ENCODE measurements at regions not wholly inside any gene's neighbourhood (a gene's known extent, or its start where the extent isn't known, plus 50 kb on each side); places are given as distances from the start of the nearest gene placed in this dataset.

DNA sequence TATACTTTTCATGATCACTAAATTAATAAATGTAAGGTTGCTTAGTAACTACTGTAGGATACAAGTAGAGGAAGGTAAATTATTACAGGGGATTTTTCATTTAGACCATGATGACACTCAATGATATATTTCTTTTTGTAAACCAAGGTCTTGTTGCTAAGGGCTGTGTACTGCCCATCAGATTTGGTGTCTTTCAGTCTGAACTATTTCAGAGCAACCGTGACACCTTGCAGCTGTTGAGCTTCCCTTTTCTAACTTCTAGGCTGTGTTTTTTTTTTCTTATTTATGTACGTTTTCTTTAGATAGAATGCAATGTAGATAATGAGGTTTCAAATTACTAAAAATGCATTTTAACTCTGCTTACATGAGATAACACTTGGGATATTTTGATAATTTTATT is 292.0 kb upstream of the MBL2 start:
- no peaks in the 10 kb centered on the region for H3K27me3 Mint-ChIP-seq (ENCODE audit: low read depth)
- no peak overlapping the region for H3K18ac ChIP-seq (ENCODE audit: insufficient read length, low read depth, low read length)
- no peak for DNase-seq
- H4K5ac ChIP-seq (ENCODE audit: insufficient read length, low read depth, low read length), result no peak overlapping the region
- H3K79me1 ChIP-seq (ENCODE audit: insufficient read depth, low read depth, low read length, poor library complexity, severe bottlenecking), result no peaks in the 10 kb centered on the region
- H2BK20ac ChIP-seq (ENCODE audit: low read depth, low read length, poor library complexity, severe bottlenecking), result no peak overlapping the region
- H3K36me3 Mint-ChIP-seq (ENCODE audit: insufficient read depth in 1 of 3, low read depth in 3 of 3), result peaks cover 1 to 11% (median 7%) of the 10 kb centered on the region in 3 experiments; a peak in 6 of 7 replicates
- H3K79me2 ChIP-seq (ENCODE audit: insufficient read depth, low read length), result no peaks in the 10 kb centered on the region
- no peak overlapping the region for H4K8ac ChIP-seq (replicated peaks; ENCODE audit: insufficient read length, low read depth, low read length)
- H3K4me3 Mint-ChIP-seq, result no peak overlapping the region
- H3K56ac ChIP-seq (ENCODE audit: insufficient read length, low read depth, low read length), result no peak overlapping the region
- no peak overlapping the region for H3T11ph ChIP-seq (ENCODE audit: low read length)
- WGBS (ENCODE audit: extremely low coverage, insufficient read length, low lambda C conversion rate), result no CpG with 5 or more reads among the region's 2 CpGs
- H2BK120ac ChIP-seq (ENCODE audit: low read depth, low read length, poor library complexity, severe bottlenecking), result no peak overlapping the region
- no peak overlapping the region for H3K27ac Mint-ChIP-seq
- no peak overlapping the region for H2AK5ac ChIP-seq (ENCODE audit: insufficient read length, low read length)
- H2BK5ac ChIP-seq (ENCODE audit: insufficient read length, low read length), result no peak overlapping the region
- no peak overlapping the region for H4K91ac ChIP-seq (ENCODE audit: insufficient read length, low read depth, low read length)
- no peak overlapping the region for H3K4ac ChIP-seq (ENCODE audit: low read depth, low read length)
- no peaks in the 10 kb centered on the region for H3K27me3 ChIP-seq (ENCODE audit: insufficient read depth, low read length)
- H2BK12ac ChIP-seq (ENCODE audit: insufficient read length, low read depth, low read length), result no peak overlapping the region
- no peak overlapping the region for H3K23ac ChIP-seq (ENCODE audit: insufficient read length, low read depth, low read length)
- H3K4me1 Mint-ChIP-seq, result peaks cover 0 to 2% of the 10 kb centered on the region in 2 experiments; a peak in 1 of 4 replicates
- H3K4me2 ChIP-seq (ENCODE audit: insufficient read depth, insufficient read length, low read length), result no peak overlapping the region
- TF ChIP-seq CTCF (conservative IDR thresholded peaks at IDR 0.05), result no peak
- H2AFZ ChIP-seq (ENCODE audit: low read length), result no peak overlapping the region
- H3K9me3 Mint-ChIP-seq, result peaks cover 4 to 10% of the 10 kb centered on the region in 2 experiments; a peak in 3 of 5 replicates
- H4K20me1 ChIP-seq (ENCODE audit: control insufficient read depth, insufficient read depth, insufficient read length), result no peaks in the 10 kb centered on the region
- no peaks in the 10 kb centered on the region for H3K9me3 ChIP-seq (ENCODE audit: control insufficient read depth, low read depth, low read length)
- no peaks in the 10 kb centered on the region for H3K4me1 ChIP-seq (ENCODE audit: insufficient read depth, low read length)
- H3K9ac ChIP-seq (ENCODE audit: extremely low read depth, insufficient read length, low read length), result no peak overlapping the region
- H3K27ac ChIP-seq (ENCODE audit: insufficient read length, low read depth, low read length), result no peak overlapping the region
- H2BK15ac ChIP-seq (ENCODE audit: low read depth, low read length), result no peak overlapping the region
- H3K23me2 ChIP-seq (ENCODE audit: insufficient read length, low read depth, low read length, poor library complexity, severe bottlenecking), result no peaks in the 10 kb centered on the region
- H3K14ac ChIP-seq (ENCODE audit: insufficient read depth, low read length), result no peak overlapping the region
